Astrocyte (in vitro differentiated cells and primary cell): ENCODE measurements at regions not wholly inside any gene's neighbourhood (a gene's known extent, or its start where the extent isn't known, plus 50 kb on each side); places are given as distances from the start of the nearest gene placed in this dataset.

Experiments
- DNase-seq: peaks from one replicate; pipeline ENCODE4 v3.0.0-alpha.2; 2010; ENCODE audit warnings: low read depth
- FAIRE-seq: peaks from 2 replicates; lab custom pipeline; 2011; peaks lifted over from hg19 to GRCh38; lab: Jason Lieb, UNC
- H2AFZ ChIP-seq: 2 replicates; pipeline ENCODE4 v1.6.0; 2012; ENCODE audit warnings: low read depth, low read length, inconsistent platforms
- H3K27ac ChIP-seq: 2 replicates; pipeline ENCODE4 v1.5.1; 2011; ENCODE audit warnings: low read depth, low read length, inconsistent platforms
- H3K27me3 ChIP-seq: 2 replicates; pipeline ENCODE4 v1.6.0; 2011; ENCODE audit warnings: low read length, inconsistent platforms; ENCODE audit not compliant: insufficient read depth
- H3K36me3 ChIP-seq: 2 replicates; pipeline ENCODE4 v1.5.1; 2011; ENCODE audit warnings: low read length, inconsistent platforms; ENCODE audit not compliant: insufficient read depth
- H3K4me1 ChIP-seq: 2 replicates; pipeline ENCODE4 v1.5.1; 2011; ENCODE audit warnings: low read length, inconsistent platforms; ENCODE audit not compliant: insufficient read depth
- H3K4me2 ChIP-seq: 2 replicates; pipeline ENCODE4 v1.6.0; 2012; ENCODE audit warnings: low read length, inconsistent platforms
- H3K4me3 ChIP-seq: 2 replicates; pipeline ENCODE4 v1.5.1; 2011; ENCODE audit warnings: low read depth, mild to moderate bottlenecking, low read length, inconsistent platforms; ENCODE audit not compliant: insufficient read depth
- H3K79me2 ChIP-seq: 2 replicates; pipeline ENCODE4 v1.6.0; 2012; ENCODE audit warnings: mild to moderate bottlenecking, low read length, inconsistent platforms; ENCODE audit not compliant: insufficient read depth
- H3K9ac ChIP-seq: 2 replicates; pipeline ENCODE4 v1.6.0; 2012; ENCODE audit warnings: mild to moderate bottlenecking, low read length, inconsistent platforms
- H3K9me3 ChIP-seq: 2 replicates; pipeline ENCODE4 v1.5.1; 2012; ENCODE audit warnings: low read depth, mild to moderate bottlenecking, low read length, inconsistent platforms; ENCODE audit not compliant: insufficient read depth
- H4K20me1 ChIP-seq: 2 replicates; pipeline ENCODE4 v1.6.0; 2012; ENCODE audit warnings: low read length, inconsistent platforms; ENCODE audit not compliant: insufficient read depth
- H3K27ac Mint-ChIP-seq: one replicate; pipeline ENCODE4 v1.8.0; 2021; ENCODE audit warnings: mild to moderate bottlenecking, mixed read lengths; ENCODE audit not compliant: unreplicated experiment
- H3K27me3 Mint-ChIP-seq: one replicate; pipeline ENCODE4 v1.8.0; 2021; ENCODE audit warnings: low read depth, mixed read lengths; ENCODE audit not compliant: unreplicated experiment
- H3K36me3 Mint-ChIP-seq: one replicate; pipeline ENCODE4 v1.8.0; 2021; ENCODE audit warnings: low read depth, mixed read lengths; ENCODE audit not compliant: unreplicated experiment
- H3K4me1 Mint-ChIP-seq: one replicate; pipeline ENCODE4 v1.8.0; 2021; ENCODE audit warnings: low read depth, mixed read lengths; ENCODE audit not compliant: unreplicated experiment
- H3K4me3 Mint-ChIP-seq: one replicate; pipeline ENCODE4 v1.8.0; 2021; ENCODE audit warnings: mild to moderate bottlenecking, moderate library complexity, mixed read lengths; ENCODE audit not compliant: unreplicated experiment
- H3K9me3 Mint-ChIP-seq: one replicate; pipeline ENCODE4 v1.8.0; 2021; ENCODE audit warnings: mild to moderate bottlenecking, mixed read lengths; ENCODE audit not compliant: unreplicated experiment
- EZH2 ChIP-seq: IDR thresholded peaks from 2 replicates; pipeline ENCODE4 v1.6.1; 2012; ENCODE audit warnings: mild to moderate bottlenecking, low read length, inconsistent platforms; ENCODE audit not compliant: insufficient read depth
- TF ChIP-seq, protein P1 (sequence below): IDR thresholded peaks from 2 replicates; pipeline ENCODE4 v1.5.1; 2011; ENCODE audit warnings: low read depth, mild to moderate bottlenecking, inconsistent platforms, low read length, moderate library complexity; ENCODE audit not compliant: insufficient read depth

DNA sequence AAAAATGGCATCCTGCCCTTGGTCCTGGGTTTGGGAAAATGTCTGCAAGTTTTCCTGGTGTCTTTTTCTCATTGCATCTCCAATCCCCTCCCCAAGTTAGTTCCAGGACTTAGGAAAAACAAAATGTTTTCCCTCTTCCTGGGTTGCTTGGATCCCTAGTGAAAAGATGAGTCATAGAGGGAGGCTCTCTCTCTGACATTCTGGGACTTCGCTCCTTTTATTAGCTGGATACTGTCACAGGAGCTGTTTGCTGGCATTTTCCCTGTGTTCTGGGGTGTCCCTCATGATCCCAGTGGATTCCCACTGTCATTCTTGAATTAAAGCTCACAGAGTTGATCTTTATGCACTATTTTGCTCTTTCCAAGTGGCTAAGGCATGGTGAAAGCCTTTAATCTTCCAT is 316.4 kb upstream of the MBL2 start:
- no peaks in the 10 kb centered on the region for H3K9me3 ChIP-seq
- Mint-ChIP-seq H3K4me1 (no peaks in the 10 kb centered on the region), H3K27me3 (no peaks in the 10 kb centered on the region), H3K4me3 (no peak overlapping the region), H3K36me3 (no peaks in the 10 kb centered on the region), H3K9me3 (peaks cover 5% of the 10 kb centered on the region), H3K27ac (no peak overlapping the region)
- no peaks in the 10 kb centered on the region for H4K20me1 ChIP-seq
- no peaks in the 10 kb centered on the region for H3K27me3 ChIP-seq
- no peak overlapping the region for H2AFZ ChIP-seq
- FAIRE-seq (no peak), DNase-seq (no peak)
- no peak overlapping the region for H3K9ac ChIP-seq
- no peak overlapping the region for H3K4me2 ChIP-seq
- no peaks in the 10 kb centered on the region for H3K4me1 ChIP-seq
- no peak overlapping the region for H3K27ac ChIP-seq
- TF ChIP-seq EZH2 = no peak
- TF ChIP-seq, protein P1, sequence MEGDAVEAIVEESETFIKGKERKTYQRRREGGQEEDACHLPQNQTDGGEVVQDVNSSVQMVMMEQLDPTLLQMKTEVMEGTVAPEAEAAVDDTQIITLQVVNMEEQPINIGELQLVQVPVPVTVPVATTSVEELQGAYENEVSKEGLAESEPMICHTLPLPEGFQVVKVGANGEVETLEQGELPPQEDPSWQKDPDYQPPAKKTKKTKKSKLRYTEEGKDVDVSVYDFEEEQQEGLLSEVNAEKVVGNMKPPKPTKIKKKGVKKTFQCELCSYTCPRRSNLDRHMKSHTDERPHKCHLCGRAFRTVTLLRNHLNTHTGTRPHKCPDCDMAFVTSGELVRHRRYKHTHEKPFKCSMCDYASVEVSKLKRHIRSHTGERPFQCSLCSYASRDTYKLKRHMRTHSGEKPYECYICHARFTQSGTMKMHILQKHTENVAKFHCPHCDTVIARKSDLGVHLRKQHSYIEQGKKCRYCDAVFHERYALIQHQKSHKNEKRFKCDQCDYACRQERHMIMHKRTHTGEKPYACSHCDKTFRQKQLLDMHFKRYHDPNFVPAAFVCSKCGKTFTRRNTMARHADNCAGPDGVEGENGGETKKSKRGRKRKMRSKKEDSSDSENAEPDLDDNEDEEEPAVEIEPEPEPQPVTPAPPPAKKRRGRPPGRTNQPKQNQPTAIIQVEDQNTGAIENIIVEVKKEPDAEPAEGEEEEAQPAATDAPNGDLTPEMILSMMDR = no peak
- H3K4me3 ChIP-seq = no peak overlapping the region
- no peaks in the 10 kb centered on the region for H3K79me2 ChIP-seq
- H3K36me3 ChIP-seq = no peaks in the 10 kb centered on the region

DNA sequence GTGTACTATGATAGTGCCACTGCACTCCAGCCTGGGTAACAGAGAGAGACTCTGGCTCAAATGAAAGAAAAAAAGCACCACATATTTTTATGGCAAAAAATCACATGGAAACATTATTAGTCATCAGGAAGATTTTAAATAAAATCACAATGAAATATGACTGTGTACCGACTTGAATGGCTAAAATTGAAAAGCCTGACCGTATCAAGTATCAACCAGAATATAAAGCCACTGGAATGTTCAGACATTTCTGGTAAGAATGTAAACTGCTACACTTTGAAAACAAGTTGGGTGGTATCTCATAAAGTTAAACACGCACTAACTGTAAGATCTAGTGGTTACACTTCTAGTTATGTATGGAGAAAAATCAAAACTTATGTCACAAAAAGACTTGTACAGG is 306.7 kb upstream of the MBL2 start:
- Mint-ChIP-seq H3K36me3 (no peaks in the 10 kb centered on the region), H3K4me3 (no peak overlapping the region), H3K27me3 (no peaks in the 10 kb centered on the region), H3K27ac (no peak overlapping the region), H3K9me3 (no peaks in the 10 kb centered on the region), H3K4me1 (no peaks in the 10 kb centered on the region)
- no peak overlapping the region for H3K27ac ChIP-seq
- no peaks in the 10 kb centered on the region for H4K20me1 ChIP-seq
- H3K27me3 ChIP-seq = no peaks in the 10 kb centered on the region
- no peaks in the 10 kb centered on the region for H3K4me1 ChIP-seq
- H3K9ac ChIP-seq = no peak overlapping the region
- FAIRE-seq (no peak), DNase-seq (no peak)
- no peak for TF ChIP-seq EZH2
- TF ChIP-seq, protein P1 = no peak
- no peaks in the 10 kb centered on the region for H3K9me3 ChIP-seq
- no peak overlapping the region for H3K4me3 ChIP-seq
- no peaks in the 10 kb centered on the region for H3K36me3 ChIP-seq
- no peak overlapping the region for H2AFZ ChIP-seq
- no peaks in the 10 kb centered on the region for H3K79me2 ChIP-seq
- H3K4me2 ChIP-seq = no peak overlapping the region

DNA sequence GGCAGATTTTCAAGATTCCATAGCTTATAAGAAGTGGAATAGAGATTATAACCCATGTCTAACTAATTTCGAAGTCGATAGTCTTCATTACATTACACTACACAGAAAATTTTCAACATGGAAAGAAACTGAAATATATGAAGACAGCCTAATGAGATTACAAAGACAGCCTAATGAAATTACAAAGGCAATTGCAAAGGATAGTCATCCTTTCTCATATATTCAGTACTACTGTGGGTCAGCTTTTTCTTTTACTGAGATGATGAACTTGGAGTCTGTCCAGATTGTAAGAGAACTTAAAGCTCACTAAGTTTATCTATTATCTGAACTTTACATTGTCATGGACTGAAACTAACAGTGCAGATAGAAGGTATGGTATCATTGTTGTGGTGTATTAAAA is 304.4 kb upstream of the MBL2 start:
- H2AFZ ChIP-seq = no peak overlapping the region
- H3K4me3 ChIP-seq = no peak overlapping the region
- H3K79me2 ChIP-seq = no peaks in the 10 kb centered on the region
- no peaks in the 10 kb centered on the region for H3K4me1 ChIP-seq
- Mint-ChIP-seq H3K36me3 (no peaks in the 10 kb centered on the region), H3K9me3 (no peaks in the 10 kb centered on the region), H3K27me3 (no peaks in the 10 kb centered on the region), H3K4me3 (no peak overlapping the region), H3K27ac (no peak overlapping the region), H3K4me1 (no peaks in the 10 kb centered on the region)
- FAIRE-seq (no peak), DNase-seq (no peak)
- no peaks in the 10 kb centered on the region for H3K36me3 ChIP-seq
- no peak for TF ChIP-seq EZH2
- TF ChIP-seq, protein P1 = no peak
- no peak overlapping the region for H3K27ac ChIP-seq
- H3K27me3 ChIP-seq = no peaks in the 10 kb centered on the region
- H3K9me3 ChIP-seq = no peaks in the 10 kb centered on the region
- H3K9ac ChIP-seq = no peak overlapping the region
- H4K20me1 ChIP-seq = no peaks in the 10 kb centered on the region
- no peak overlapping the region for H3K4me2 ChIP-seq
